ENCODE measurements at regions not wholly inside any gene's neighbourhood (a gene's known extent, or its start where the extent isn't known, plus 50 kb on each side); places are given as distances from the start of the nearest gene placed in this dataset.

GRCh38 chr1:5009376-5010065, 355.1 kb downstream of the AJAP1 start:
- no peak for DNase-seq (ENCODE audit: low read depth)

- no peak for DNase-seq (ENCODE audit: low read depth)
Measured at GRCh38 chr1:5005171-5005570, 350.8 kb downstream of the AJAP1 start.

- DNase-seq (ENCODE audit: low read depth), result no peak
Measured at GRCh38 chr1:5002676-5003075, 348.3 kb downstream of the AJAP1 start.

GRCh38 chr1:5001466-5001865, 347.1 kb downstream of the AJAP1 start:
- no peak for DNase-seq (ENCODE audit: low read depth)

- no peak for DNase-seq (ENCODE audit: low read depth)
Measured at GRCh38 chr1:4986306-4986705, 331.9 kb downstream of the AJAP1 start.

- no peak for DNase-seq (ENCODE audit: low read depth)
Measured at GRCh38 chr1:4984841-4985240, 330.4 kb downstream of the AJAP1 start.

GRCh38 chr1:4980211-4980610, 325.8 kb downstream of the AJAP1 start:
- DNase-seq (ENCODE audit: low read depth), result no peak

GRCh38 chr1:4978660-4979390, 324.4 kb downstream of the AJAP1 start:
- no peak for DNase-seq (ENCODE audit: low read depth)

GRCh38 chr1:4977701-4978100, 323.3 kb downstream of the AJAP1 start:
- DNase-seq (ENCODE audit: low read depth), result no peak

- DNase-seq (ENCODE audit: low read depth), result no peak
Measured at GRCh38 chr1:4976859-4977440, 322.5 kb downstream of the AJAP1 start.

- DNase-seq (ENCODE audit: low read depth), result no peak
Measured at GRCh38 chr1:4975856-4976255, 321.4 kb downstream of the AJAP1 start.

GRCh38 chr1:4974981-4975685, 320.7 kb downstream of the AJAP1 start:
- DNase-seq (ENCODE audit: low read depth), result no peak

GRCh38 chr1:4973341-4973740, 318.9 kb downstream of the AJAP1 start:
- no peak for DNase-seq (ENCODE audit: low read depth)

GRCh38 chr1:4972761-4973320, 318.4 kb downstream of the AJAP1 start:
- no peak for DNase-seq (ENCODE audit: low read depth)

GRCh38 chr1:4971666-4972065, 317.3 kb downstream of the AJAP1 start:
- DNase-seq (ENCODE audit: low read depth), result no peak

GRCh38 chr1:4970532-4970931, 316.1 kb downstream of the AJAP1 start:
- DNase-seq (ENCODE audit: low read depth), result no peak

GRCh38 chr1:4969556-4970129, 315.2 kb downstream of the AJAP1 start:
- no peak for DNase-seq (ENCODE audit: low read depth)

- DNase-seq (ENCODE audit: low read depth), result no peak
Measured at GRCh38 chr1:4965346-4966075, 311.1 kb downstream of the AJAP1 start.

GRCh38 chr1:4964634-4965345, 310.4 kb downstream of the AJAP1 start:
- no peak for DNase-seq (ENCODE audit: low read depth)

GRCh38 chr1:4963251-4963650, 308.8 kb downstream of the AJAP1 start:
- no peak for DNase-seq (ENCODE audit: low read depth)

- DNase-seq (ENCODE audit: low read depth), result no peak
Measured at GRCh38 chr1:4962836-4963235, 308.4 kb downstream of the AJAP1 start.

Data from amniotic epithelial cell (primary cell).